HT-29 (cell line): ENCODE measurements at regions not wholly inside any gene's neighbourhood (a gene's known extent, or its start where the extent isn't known, plus 50 kb on each side); places are given as distances from the start of the nearest gene placed in this dataset.

Experiments used
- DNase-seq: peaks from one replicate; pipeline ENCODE4 v3.0.0-alpha.2; 2015; ENCODE audit warnings: low spot score

- DNase-seq = peak; percentile 58
Measured at GRCh38 chr3:102529452-102529851, 94.6 kb downstream of the ZPLD1 start.

- peak; percentile 32 for DNase-seq
Measured at GRCh38 chr3:102530415-102531181, 95.8 kb downstream of the ZPLD1 start.

GRCh38 chr3:102531686-102532085, 96.9 kb downstream of the ZPLD1 start:
- no peak for DNase-seq

- no peak for DNase-seq
Measured at GRCh38 chr3:102532901-102533300, 98.1 kb downstream of the ZPLD1 start.

- no peak for DNase-seq
Measured at GRCh38 chr3:102533784-102534183, 99.0 kb downstream of the ZPLD1 start.

- peak; percentile 71 for DNase-seq
Measured at GRCh38 chr3:102536456-102536855, 101.6 kb downstream of the ZPLD1 start.

GRCh38 chr3:102537123-102537522, 102.3 kb downstream of the ZPLD1 start:
- DNase-seq = no peak

- no peak for DNase-seq
Measured at GRCh38 chr3:102544741-102545140, 109.9 kb downstream of the ZPLD1 start.

- DNase-seq = no peak
Measured at GRCh38 chr3:102545276-102545675, 110.5 kb downstream of the ZPLD1 start.

GRCh38 chr3:102553876-102554275, 119.1 kb downstream of the ZPLD1 start:
- no peak for DNase-seq

- DNase-seq = no peak
Measured at GRCh38 chr3:102570511-102570910, 135.7 kb downstream of the ZPLD1 start.

- no peak for DNase-seq
Measured at GRCh38 chr3:102571006-102571405, 136.2 kb downstream of the ZPLD1 start.

- no peak for DNase-seq
Measured at GRCh38 chr3:102571720-102572384, 137.0 kb downstream of the ZPLD1 start.

- DNase-seq = no peak
Measured at GRCh38 chr3:102573483-102574028, 138.7 kb downstream of the ZPLD1 start.

- no peak for DNase-seq
Measured at GRCh38 chr3:102574355-102574754, 139.5 kb downstream of the ZPLD1 start.

GRCh38 chr3:102576651-102577050, 141.8 kb downstream of the ZPLD1 start:
- no peak for DNase-seq

GRCh38 chr3:102577082-102577789, 142.4 kb downstream of the ZPLD1 start:
- DNase-seq = no peak

- DNase-seq = no peak
Measured at GRCh38 chr3:102580760-102581159, 145.9 kb downstream of the ZPLD1 start.

- no peak for DNase-seq
Measured at GRCh38 chr3:102586485-102586884, 151.7 kb downstream of the ZPLD1 start.

GRCh38 chr3:102593812-102594602, 159.2 kb downstream of the ZPLD1 start:
- DNase-seq = no peak

- DNase-seq = no peak
Measured at GRCh38 chr3:102595057-102595456, 160.2 kb downstream of the ZPLD1 start.
